GM12891 (cell line): ENCODE measurements at regions not wholly inside any gene's neighbourhood (a gene's known extent, or its start where the extent isn't known, plus 50 kb on each side); places are given as distances from the start of the nearest gene placed in this dataset.

Source experiments
- PAX5 ChIP-seq: IDR thresholded peaks from 2 replicates; pipeline ENCODE4 v1.6.1; 2011; ENCODE audit warnings: low read length, moderate library complexity, mild to moderate bottlenecking; ENCODE audit not compliant: insufficient read depth, severe bottlenecking
- POLR2A ChIP-seq: IDR thresholded peaks from 2 replicates; pipeline ENCODE4 v1.6.1; 2011; ENCODE audit warnings: low read depth, low read length, control low read depth
- POLR2AphosphoS5 ChIP-seq: IDR thresholded peaks from 2 replicates; pipeline ENCODE4 v1.6.1; 2011; ENCODE audit warnings: low read depth, low read length, control low read depth
- POU2F2 ChIP-seq: IDR thresholded peaks from 2 replicates; pipeline ENCODE4 v1.6.1; 2011; ENCODE audit warnings: low read depth, mild to moderate bottlenecking, control low read depth, low read length, moderate library complexity
- SPI1 ChIP-seq: IDR thresholded peaks from 2 replicates; pipeline ENCODE4 v1.6.1; 2011; ENCODE audit warnings: low read depth, low read length, control low read depth
- TAF1 ChIP-seq: IDR thresholded peaks from 2 replicates; pipeline ENCODE4 v1.6.1; 2011; ENCODE audit warnings: low read depth, low read length, control low read depth

DNA sequence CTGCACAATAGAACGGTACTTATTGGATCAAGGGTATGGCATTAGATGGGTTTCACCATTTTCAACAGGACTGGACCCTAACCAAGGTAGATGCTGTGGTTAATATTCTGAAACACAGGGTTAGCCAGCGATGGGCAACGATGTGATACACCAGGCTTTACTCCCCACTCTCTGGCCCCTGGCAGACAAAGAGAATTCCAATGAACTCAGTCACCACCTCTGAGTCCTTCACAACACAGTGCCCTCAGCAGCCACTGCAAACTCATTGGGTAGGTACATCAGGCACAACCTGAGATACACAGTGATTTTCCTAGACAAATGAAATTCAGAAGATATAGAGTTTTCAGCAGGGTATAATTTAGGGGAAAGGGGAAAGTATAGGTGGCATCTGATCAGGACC lies 634.5 kb downstream of the ZEB2 start:
- no peak for TF ChIP-seq POLR2AphosphoS5
- no peak for TF ChIP-seq TAF1
- TF ChIP-seq POLR2A: no peak
- no peak for TF ChIP-seq SPI1
- no peak for TF ChIP-seq POU2F2
- TF ChIP-seq PAX5: no peak
